GM06990 (cell line): ENCODE measurements at regions not wholly inside any gene's neighbourhood (a gene's known extent, or its start where the extent isn't known, plus 50 kb on each side); places are given as distances from the start of the nearest gene placed in this dataset.

Experiments
- DNase-seq: peaks from one replicate; pipeline ENCODE4 v3.0.0-alpha.2; 2011; ENCODE audit not compliant: insufficient read length; ENCODE audit errors: extremely low read depth
- H3K27me3 ChIP-seq: replicated peaks from 2 replicates; pipeline ENCODE4 v1.6.0; 2011; ENCODE audit warnings: low read length; ENCODE audit not compliant: control insufficient read depth, insufficient read depth
- H3K36me3 ChIP-seq: 2 replicates; pipeline ENCODE4 v1.5.1; 2011; ENCODE audit warnings: low read length; ENCODE audit not compliant: control insufficient read depth, insufficient read depth
- H3K4me3 ChIP-seq: replicated peaks from 2 replicates; pipeline ENCODE4 v1.5.1; 2011; ENCODE audit warnings: low read depth, mild to moderate bottlenecking, control low read depth, low read length
- TF ChIP-seq, protein P1 (sequence below): IDR thresholded peaks from 2 replicates; pipeline ENCODE4 v1.5.1; 2011; ENCODE audit warnings: low read length, control low read depth, mild to moderate bottlenecking, inconsistent platforms; ENCODE audit not compliant: insufficient read depth, poor library complexity, severe bottlenecking

DNA sequence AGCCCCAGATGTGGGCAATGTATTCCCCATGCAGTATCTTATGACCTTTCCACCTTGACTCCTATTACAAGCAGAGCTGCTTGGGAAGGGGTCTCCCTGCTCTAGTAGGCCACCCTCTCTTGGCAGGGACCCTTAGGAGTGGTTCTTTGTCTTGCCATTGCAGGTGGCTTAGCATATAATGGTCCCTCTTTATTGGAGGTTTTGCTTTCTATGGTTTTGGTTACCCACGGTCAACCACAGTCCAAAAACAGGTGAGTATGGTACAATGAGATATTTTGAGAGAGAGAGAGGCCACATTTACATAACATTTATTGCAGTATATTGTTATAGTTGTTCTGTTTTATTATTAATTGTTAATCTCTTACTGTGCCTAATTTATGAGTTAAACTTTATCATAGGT, 472.8 kb upstream of the ASIC2 start:
- Histone ChIP-seq H3K36me3 (no peaks in the 10 kb centered on the region), H3K4me3 (no peak overlapping the region), H3K27me3 (no peaks in the 10 kb centered on the region; the same call in none of the 2 replicates)
- DNase-seq, result no peak
- TF ChIP-seq, protein P1, sequence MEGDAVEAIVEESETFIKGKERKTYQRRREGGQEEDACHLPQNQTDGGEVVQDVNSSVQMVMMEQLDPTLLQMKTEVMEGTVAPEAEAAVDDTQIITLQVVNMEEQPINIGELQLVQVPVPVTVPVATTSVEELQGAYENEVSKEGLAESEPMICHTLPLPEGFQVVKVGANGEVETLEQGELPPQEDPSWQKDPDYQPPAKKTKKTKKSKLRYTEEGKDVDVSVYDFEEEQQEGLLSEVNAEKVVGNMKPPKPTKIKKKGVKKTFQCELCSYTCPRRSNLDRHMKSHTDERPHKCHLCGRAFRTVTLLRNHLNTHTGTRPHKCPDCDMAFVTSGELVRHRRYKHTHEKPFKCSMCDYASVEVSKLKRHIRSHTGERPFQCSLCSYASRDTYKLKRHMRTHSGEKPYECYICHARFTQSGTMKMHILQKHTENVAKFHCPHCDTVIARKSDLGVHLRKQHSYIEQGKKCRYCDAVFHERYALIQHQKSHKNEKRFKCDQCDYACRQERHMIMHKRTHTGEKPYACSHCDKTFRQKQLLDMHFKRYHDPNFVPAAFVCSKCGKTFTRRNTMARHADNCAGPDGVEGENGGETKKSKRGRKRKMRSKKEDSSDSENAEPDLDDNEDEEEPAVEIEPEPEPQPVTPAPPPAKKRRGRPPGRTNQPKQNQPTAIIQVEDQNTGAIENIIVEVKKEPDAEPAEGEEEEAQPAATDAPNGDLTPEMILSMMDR, result no peak

DNA sequence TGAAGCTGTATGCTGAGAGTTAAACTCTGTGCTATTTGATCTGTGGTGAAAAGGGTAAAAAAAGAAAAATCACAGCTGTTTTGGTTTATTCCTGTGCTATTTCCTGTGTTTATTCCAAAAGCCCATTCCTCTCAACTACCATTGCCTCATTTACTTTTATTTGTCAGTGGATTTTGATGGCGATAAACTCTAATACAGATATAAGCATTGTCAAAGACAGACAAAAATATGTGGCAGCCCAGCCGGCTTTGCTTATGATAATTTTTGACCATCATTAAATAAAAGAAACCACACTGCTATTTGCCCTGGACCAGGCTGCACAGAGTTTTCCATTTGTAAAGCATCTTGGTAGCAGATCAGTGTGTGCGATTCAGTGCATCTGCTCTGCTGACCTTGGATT, 473.6 kb upstream of the ASIC2 start:
- TF ChIP-seq, protein P1, result no peak
- no peak overlapping the region for H3K4me3 ChIP-seq
- no peaks in the 10 kb centered on the region for H3K36me3 ChIP-seq
- no peak for DNase-seq
- H3K27me3 ChIP-seq, result no peaks in the 10 kb centered on the region; the same call in 1 of the 2 replicates

DNA sequence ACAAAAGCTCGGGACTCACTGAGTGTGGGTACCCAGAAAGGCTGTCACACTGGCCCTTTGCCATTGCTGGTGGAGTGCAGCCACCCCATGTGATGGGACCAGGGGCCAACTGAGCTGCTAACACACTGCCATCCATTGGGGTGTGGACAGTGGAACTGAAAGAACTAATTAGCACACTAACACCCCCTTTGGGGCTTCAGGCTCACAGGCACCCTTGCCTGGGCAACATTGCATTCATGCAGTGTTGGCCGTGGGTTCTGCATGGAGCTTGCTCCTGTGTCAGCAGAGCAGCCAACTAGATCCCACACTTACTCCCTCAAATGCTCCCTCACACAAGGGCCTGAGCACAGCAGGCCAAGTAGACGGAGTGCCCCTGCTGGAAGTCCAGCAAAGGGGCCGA, 476.0 kb upstream of the ASIC2 start:
- no peaks in the 10 kb centered on the region for H3K27me3 ChIP-seq
- TF ChIP-seq, protein P1, result no peak
- no peaks in the 10 kb centered on the region for H3K36me3 ChIP-seq
- no peak for DNase-seq
- H3K4me3 ChIP-seq, result no peak overlapping the region

DNA sequence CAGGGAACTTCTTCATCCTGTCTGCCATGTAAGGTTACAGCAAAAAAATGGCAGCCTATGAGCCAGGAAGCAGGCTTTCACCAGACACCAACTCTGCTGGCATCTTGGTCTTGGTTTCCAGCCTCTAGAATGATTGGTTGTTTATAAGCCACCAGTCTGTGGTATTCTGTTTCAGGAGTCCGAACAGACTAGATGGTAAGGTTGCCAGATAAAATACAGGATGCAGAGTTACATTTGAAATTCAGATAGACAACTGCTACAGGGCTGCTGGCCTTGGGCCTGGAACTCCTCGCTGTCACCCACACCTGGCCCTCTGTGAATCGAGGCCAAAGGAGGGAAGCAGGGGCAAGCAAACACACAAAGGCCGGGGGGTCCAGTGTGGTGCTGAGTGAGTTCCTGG, 478.8 kb upstream of the CCL2 start:
- Histone ChIP-seq H3K36me3 (no peaks in the 10 kb centered on the region), H3K4me3 (no peak overlapping the region), H3K27me3 (no peaks in the 10 kb centered on the region; the same call in 1 of the 2 replicates)
- TF ChIP-seq, protein P1, result no peak
- no peak for DNase-seq

DNA sequence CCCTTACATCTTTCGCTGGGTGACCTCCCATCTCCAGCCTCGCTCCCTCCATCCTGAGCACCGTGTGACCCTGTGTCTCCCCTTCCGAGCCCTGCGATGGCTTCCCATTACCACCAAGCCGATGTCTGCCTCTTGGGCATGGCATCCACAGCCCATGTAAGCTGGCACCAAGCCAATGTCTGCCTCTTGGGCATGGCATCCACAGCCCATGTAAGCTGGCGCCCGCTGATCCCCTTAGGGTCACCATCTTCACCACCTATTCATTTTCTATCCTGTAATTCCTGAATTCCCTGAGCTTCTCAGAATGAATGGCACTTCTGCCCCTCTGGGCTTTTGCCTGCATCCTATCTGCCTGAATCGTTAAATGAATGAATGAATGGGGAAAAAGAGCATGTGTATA, 478.2 kb upstream of the CCL2 start:
- H3K36me3 ChIP-seq, result no peaks in the 10 kb centered on the region
- TF ChIP-seq, protein P1, result no peak
- no peaks in the 10 kb centered on the region; the same call in 1 of the 2 replicates for H3K27me3 ChIP-seq
- no peak for DNase-seq
- no peak overlapping the region for H3K4me3 ChIP-seq

DNA sequence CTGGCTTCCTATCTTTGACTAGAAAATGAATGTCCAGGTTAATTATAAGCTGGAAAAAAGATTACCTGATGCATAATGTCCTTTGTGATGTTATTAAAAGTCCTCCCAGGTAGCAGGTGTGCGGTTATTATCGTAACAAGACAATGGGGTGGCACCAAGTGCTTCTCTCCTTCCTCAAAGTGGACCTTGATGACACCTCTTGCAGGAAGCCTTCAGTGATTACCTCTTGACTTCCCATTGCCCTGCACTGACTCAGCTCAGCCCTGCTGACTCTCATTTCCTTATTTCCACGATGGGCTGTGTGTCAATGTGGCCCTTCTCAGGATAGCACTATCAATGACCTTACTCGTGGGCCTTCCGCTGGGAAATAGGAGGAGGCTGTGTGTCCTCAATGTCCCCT, 477.4 kb upstream of the CCL2 start:
- TF ChIP-seq, protein P1, result no peak
- Histone ChIP-seq H3K36me3 (no peaks in the 10 kb centered on the region), H3K4me3 (no peak overlapping the region), H3K27me3 (no peaks in the 10 kb centered on the region; the same call in 1 of the 2 replicates)
- no peak for DNase-seq
